WTC11 (cell line): ENCODE measurements at regions not wholly inside any gene's neighbourhood (a gene's known extent, or its start where the extent isn't known, plus 50 kb on each side); places are given as distances from the start of the nearest gene placed in this dataset.
"Not testable (repeated sequence)": the region's sequence is repeated elsewhere in the genome, so short reads cannot be mapped to it uniquely, and the experiment has no call there.

ENCODE experiments used
- ATAC-seq: fragments of 200-7000 bp; cut with Tn5 transposase; 2 replicates; pipeline ENCODE4 v1.10.0; 2021; ENCODE audit warnings: mild to moderate bottlenecking, moderate library complexity
- CTCF ChIA-PET: fragments of 300-600 bp; sonication (Branson Sonifier 250); formaldehyde crosslinking; loops from one replicate; lab custom pipeline; 2021; ENCODE audit warnings: antibody characterized with exemption; lab: Charles Lee
- POLR2A ChIA-PET: fragments of 350-600 bp; sonication (Branson Sonifier 250); formaldehyde crosslinking; loops from one replicate; lab custom pipeline; 2021; ENCODE audit warnings: antibody characterized with exemption; lab: Charles Lee
- DNase-seq: peaks from one replicate; pipeline ENCODE4 v3.0.0; 2021; ENCODE audit warnings: low spot score
- H3K27ac Mint-ChIP-seq: 2 replicates; pipeline ENCODE4 v1.8.0; 2021; ENCODE audit warnings: mixed read lengths
- H3K27me3 Mint-ChIP-seq: 2 replicates; pipeline ENCODE4 v1.8.0; 2021; ENCODE audit warnings: low read depth, mild to moderate bottlenecking, moderate library complexity, mixed read lengths
- H3K36me3 Mint-ChIP-seq: 2 replicates; pipeline ENCODE4 v1.8.0; 2021; ENCODE audit warnings: mixed read lengths
- H3K4me1 Mint-ChIP-seq: 2 replicates; pipeline ENCODE4 v1.8.0; 2022; ENCODE audit warnings: mixed read lengths
- H3K4me3 Mint-ChIP-seq: 2 replicates; pipeline ENCODE4 v1.8.0; 2021; ENCODE audit warnings: mild to moderate bottlenecking, moderate library complexity, mixed read lengths
- H3K9me3 Mint-ChIP-seq: 2 replicates; pipeline ENCODE4 v1.8.0; 2021; ENCODE audit warnings: mixed read lengths
- CREB1 ChIP-seq: sonication (generic); formaldehyde crosslinking; IDR thresholded peaks from 2 replicates; pipeline ENCODE4 v1.8.0; 2023; ENCODE audit warnings: mild to moderate bottlenecking, missing genetic modification reagents
- EMX1 ChIP-seq: fragments of 250-450 bp; sonication (Bioruptor Pico); IDR thresholded peaks from 2 replicates; pipeline ENCODE4 v1.8.0; 2021; ENCODE audit warnings: mild to moderate bottlenecking
- ETV6 ChIP-seq: sonication (generic); formaldehyde crosslinking; IDR thresholded peaks from 2 replicates; pipeline ENCODE4 v1.8.1; 2022; ENCODE audit warnings: mild to moderate bottlenecking, missing genetic modification reagents
- MXD4 ChIP-seq: fragments of 250-450 bp; sonication (Bioruptor Pico); IDR thresholded peaks from 2 replicates; pipeline ENCODE4 v1.8.0; 2021; ENCODE audit warnings: mild to moderate bottlenecking, moderate library complexity, borderline replicate concordance
- NFATC4 ChIP-seq: fragments of 250-450 bp; sonication (Bioruptor Pico); IDR thresholded peaks from 2 replicates; pipeline ENCODE4 v1.9.0; 2021; ENCODE audit warnings: mild to moderate bottlenecking
- PRRX2 ChIP-seq: fragments of 250-450 bp; sonication (Bioruptor Pico); IDR thresholded peaks from 2 replicates; pipeline ENCODE4 v1.8.0; 2021; ENCODE audit warnings: mild to moderate bottlenecking
- ZNF263 ChIP-seq: sonication (generic); formaldehyde crosslinking; IDR thresholded peaks from 2 replicates; pipeline ENCODE4 v1.8.1; 2022; ENCODE audit warnings: low read depth, mild to moderate bottlenecking, moderate library complexity, missing genetic modification reagents
- ZNF416 ChIP-seq: fragments of 250-450 bp; sonication (Bioruptor Pico); IDR thresholded peaks from 2 replicates; pipeline ENCODE4 v1.9.0; 2021; ENCODE audit warnings: mild to moderate bottlenecking, inconsistent platforms
- ZNF671 ChIP-seq: fragments of 250-450 bp; sonication (Bioruptor Pico); IDR thresholded peaks from 2 replicates; pipeline ENCODE4 v1.8.0; 2021; ENCODE audit warnings: mild to moderate bottlenecking
- TF ChIP-seq, protein P1 (sequence below): fragments of 250-450 bp; sonication (Bioruptor Pico); IDR thresholded peaks from 2 replicates; pipeline ENCODE4 v1.9.0; 2021; ENCODE audit warnings: mild to moderate bottlenecking
- TF ChIP-seq, protein P2 (sequence below): fragments of 250-450 bp; sonication (Bioruptor Pico); IDR thresholded peaks from 2 replicates; pipeline ENCODE4 v1.9.0; 2021; ENCODE audit warnings: mild to moderate bottlenecking
- TF ChIP-seq, protein P3 (sequence below): fragments of 250-450 bp; sonication (Bioruptor Pico); IDR thresholded peaks from 2 replicates; pipeline ENCODE4 v1.9.0; 2021; ENCODE audit warnings: moderate library complexity, mild to moderate bottlenecking, inconsistent platforms, borderline replicate concordance
- TF ChIP-seq, protein P4 (sequence below): fragments of 250-450 bp; sonication (Bioruptor Pico); IDR thresholded peaks from 2 replicates; pipeline ENCODE4 v1.8.0; 2021; ENCODE audit warnings: mild to moderate bottlenecking
- TF ChIP-seq, protein P5 (sequence below): sonication (generic); formaldehyde crosslinking; IDR thresholded peaks from 2 replicates; pipeline ENCODE4 v1.8.0; 2023; ENCODE audit warnings: mild to moderate bottlenecking, missing genetic modification reagents
- TF ChIP-seq, protein P6 (sequence below): fragments of 250-450 bp; sonication (Bioruptor Pico); conservative IDR thresholded peaks from 2 replicates; pipeline ENCODE4 v1.9.0; 2021; ENCODE audit warnings: mild to moderate bottlenecking
- TF ChIP-seq, protein P7 (sequence below): fragments of 250-450 bp; sonication (Bioruptor Pico); IDR thresholded peaks from 2 replicates; pipeline ENCODE4 v1.9.0; 2021; ENCODE audit warnings: mild to moderate bottlenecking, borderline replicate concordance

DNA sequence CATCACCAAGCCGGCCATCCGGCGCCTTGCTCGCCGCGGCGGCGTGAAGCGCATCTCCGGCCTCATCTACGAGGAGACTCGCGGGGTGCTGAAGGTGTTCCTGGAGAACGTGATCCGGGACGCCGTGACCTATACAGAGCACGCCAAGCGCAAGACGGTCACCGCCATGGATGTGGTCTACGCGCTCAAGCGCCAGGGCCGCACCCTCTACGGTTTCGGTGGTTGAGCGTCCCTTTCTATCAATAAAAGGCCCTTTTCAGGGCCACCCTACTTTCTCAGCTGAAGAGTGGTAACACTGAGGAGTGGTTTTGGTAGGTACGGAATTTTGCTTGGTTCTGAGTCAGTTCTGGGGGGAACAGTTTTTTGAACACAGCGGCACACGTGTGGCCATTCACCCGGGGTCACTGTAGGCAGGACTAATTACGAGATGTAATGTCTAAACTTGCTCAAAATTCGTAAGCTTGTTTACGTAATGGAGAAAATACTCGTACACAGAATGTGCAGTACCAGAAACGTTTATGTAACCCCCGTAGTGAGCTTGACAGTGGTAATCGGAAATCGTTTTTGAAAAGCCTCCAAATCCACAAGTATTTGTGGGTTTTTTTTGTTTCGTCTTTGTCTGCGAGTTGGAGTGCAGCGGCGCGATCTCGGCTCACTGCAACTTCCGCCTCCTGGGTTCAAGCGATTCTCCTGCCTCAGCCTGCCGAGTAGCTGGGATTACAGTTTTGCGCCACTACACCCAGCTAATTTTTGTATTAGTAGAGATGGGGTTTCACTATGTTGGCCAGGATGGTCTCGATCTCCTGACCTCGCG, 87.8 kb downstream of the OR2B2 start:
- CTCF ChIA-PET: interaction anchor here (1.0 kb wide), 2 partner anchors 48 to 72 kb away, joined by 4 to 5 read pairs; a partner anchor contains a TSS
- peak; percentile 57 for ATAC-seq
- not testable (repeated sequence) for DNase-seq, H3K9me3 Mint-ChIP-seq, H3K27me3 Mint-ChIP-seq
- H3K27ac Mint-ChIP-seq: peak overlapping the region; percentile 99
- H3K36me3 Mint-ChIP-seq: peaks cover 20% of the 10 kb centered on the region
- POLR2A ChIA-PET: interaction anchor here (0.7 to 5.9 kb wide), 15 partner anchors 10 to 1793 kb away, joined by 3 to 88 read pairs (median 13); a partner anchor contains a TSS
- peak; percentile 99 for TF ChIP-seq NFATC4 (CRISPR knock-in tag)
- TF ChIP-seq, protein P1, sequence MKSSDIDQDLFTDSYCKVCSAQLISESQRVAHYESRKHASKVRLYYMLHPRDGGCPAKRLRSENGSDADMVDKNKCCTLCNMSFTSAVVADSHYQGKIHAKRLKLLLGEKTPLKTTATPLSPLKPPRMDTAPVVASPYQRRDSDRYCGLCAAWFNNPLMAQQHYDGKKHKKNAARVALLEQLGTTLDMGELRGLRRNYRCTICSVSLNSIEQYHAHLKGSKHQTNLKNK (CRISPR knock-in tag): 0 out of 2 replicates have a peak, but pooled peaks have one; percentile 22
- TF ChIP-seq, protein P2, sequence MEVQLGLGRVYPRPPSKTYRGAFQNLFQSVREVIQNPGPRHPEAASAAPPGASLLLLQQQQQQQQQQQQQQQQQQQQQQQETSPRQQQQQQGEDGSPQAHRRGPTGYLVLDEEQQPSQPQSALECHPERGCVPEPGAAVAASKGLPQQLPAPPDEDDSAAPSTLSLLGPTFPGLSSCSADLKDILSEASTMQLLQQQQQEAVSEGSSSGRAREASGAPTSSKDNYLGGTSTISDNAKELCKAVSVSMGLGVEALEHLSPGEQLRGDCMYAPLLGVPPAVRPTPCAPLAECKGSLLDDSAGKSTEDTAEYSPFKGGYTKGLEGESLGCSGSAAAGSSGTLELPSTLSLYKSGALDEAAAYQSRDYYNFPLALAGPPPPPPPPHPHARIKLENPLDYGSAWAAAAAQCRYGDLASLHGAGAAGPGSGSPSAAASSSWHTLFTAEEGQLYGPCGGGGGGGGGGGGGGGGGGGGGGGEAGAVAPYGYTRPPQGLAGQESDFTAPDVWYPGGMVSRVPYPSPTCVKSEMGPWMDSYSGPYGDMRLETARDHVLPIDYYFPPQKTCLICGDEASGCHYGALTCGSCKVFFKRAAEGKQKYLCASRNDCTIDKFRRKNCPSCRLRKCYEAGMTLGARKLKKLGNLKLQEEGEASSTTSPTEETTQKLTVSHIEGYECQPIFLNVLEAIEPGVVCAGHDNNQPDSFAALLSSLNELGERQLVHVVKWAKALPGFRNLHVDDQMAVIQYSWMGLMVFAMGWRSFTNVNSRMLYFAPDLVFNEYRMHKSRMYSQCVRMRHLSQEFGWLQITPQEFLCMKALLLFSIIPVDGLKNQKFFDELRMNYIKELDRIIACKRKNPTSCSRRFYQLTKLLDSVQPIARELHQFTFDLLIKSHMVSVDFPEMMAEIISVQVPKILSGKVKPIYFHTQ (CRISPR knock-in tag): peak; percentile 100
- TF ChIP-seq ZNF671: peak; percentile 99
- TF ChIP-seq, protein P3, sequence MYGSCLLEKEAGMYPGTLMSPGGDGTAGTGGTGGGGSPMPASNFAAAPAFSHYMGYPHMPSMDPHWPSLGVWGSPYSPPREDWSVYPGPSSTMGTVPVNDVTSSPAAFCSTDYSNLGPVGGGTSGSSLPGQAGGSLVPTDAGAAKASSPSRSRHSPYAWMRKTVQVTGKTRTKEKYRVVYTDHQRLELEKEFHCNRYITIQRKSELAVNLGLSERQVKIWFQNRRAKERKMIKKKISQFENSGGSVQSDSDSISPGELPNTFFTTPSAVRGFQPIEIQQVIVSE (CRISPR knock-in tag): peak; percentile 92
- TF ChIP-seq, protein P4, sequence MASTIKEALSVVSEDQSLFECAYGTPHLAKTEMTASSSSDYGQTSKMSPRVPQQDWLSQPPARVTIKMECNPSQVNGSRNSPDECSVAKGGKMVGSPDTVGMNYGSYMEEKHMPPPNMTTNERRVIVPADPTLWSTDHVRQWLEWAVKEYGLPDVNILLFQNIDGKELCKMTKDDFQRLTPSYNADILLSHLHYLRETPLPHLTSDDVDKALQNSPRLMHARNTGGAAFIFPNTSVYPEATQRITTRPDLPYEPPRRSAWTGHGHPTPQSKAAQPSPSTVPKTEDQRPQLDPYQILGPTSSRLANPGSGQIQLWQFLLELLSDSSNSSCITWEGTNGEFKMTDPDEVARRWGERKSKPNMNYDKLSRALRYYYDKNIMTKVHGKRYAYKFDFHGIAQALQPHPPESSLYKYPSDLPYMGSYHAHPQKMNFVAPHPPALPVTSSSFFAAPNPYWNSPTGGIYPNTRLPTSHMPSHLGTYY (CRISPR knock-in tag): peak; percentile 99
- TF ChIP-seq ETV6 (CRISPR knock-in tag): 0 out of 2 replicates have a peak, but pooled peaks have one; percentile 28
- TF ChIP-seq, protein P5, sequence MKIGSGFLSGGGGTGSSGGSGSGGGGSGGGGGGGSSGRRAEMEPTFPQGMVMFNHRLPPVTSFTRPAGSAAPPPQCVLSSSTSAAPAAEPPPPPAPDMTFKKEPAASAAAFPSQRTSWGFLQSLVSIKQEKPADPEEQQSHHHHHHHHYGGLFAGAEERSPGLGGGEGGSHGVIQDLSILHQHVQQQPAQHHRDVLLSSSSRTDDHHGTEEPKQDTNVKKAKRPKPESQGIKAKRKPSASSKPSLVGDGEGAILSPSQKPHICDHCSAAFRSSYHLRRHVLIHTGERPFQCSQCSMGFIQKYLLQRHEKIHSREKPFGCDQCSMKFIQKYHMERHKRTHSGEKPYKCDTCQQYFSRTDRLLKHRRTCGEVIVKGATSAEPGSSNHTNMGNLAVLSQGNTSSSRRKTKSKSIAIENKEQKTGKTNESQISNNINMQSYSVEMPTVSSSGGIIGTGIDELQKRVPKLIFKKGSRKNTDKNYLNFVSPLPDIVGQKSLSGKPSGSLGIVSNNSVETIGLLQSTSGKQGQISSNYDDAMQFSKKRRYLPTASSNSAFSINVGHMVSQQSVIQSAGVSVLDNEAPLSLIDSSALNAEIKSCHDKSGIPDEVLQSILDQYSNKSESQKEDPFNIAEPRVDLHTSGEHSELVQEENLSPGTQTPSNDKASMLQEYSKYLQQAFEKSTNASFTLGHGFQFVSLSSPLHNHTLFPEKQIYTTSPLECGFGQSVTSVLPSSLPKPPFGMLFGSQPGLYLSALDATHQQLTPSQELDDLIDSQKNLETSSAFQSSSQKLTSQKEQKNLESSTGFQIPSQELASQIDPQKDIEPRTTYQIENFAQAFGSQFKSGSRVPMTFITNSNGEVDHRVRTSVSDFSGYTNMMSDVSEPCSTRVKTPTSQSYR (CRISPR knock-in tag): 0 out of 2 replicates have a peak, but pooled peaks have one; percentile 20
- TF ChIP-seq ZNF416: peak; percentile 99
- peak; percentile 74; the same call in 1 of the 2 replicates for TF ChIP-seq MXD4 (CRISPR knock-in tag)
- TF ChIP-seq PRRX2: peak; percentile 99
- TF ChIP-seq EMX1: peak; percentile 100
- TF ChIP-seq, protein P6, sequence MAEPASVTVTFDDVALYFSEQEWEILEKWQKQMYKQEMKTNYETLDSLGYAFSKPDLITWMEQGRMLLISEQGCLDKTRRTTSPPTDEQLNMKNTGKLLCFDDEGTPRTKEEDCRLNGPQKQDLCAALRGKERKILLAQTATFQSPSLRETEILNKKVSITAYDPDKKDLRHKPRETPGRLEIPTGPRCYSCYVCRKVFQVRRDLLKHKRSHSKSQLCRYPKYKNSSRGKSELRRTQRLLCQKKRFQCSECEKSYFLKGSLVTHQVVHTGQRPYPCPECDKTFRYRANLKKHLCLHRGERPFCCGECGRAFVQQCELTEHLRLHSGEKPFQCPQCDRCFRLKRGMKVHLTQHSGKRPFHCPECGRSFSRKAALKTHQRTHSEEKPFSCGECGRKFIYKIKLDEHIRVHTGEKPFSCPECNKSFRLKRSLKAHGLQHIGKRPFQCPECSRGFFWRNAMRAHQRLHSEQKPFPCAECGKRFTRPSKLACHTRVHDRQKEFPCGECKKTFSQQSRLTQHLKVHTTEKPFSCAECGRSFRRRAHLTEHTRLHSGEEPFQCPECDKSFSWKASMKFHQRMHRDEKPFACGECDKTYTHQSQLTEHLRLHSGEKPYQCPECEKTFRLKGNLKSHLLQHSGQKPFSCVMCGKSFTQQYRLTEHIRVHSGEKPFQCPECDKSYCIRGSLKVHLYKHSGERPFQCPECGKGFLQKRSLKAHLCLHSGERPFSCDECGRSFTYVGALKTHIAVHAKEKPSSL: peak; percentile 100
- TF ChIP-seq, protein P7, sequence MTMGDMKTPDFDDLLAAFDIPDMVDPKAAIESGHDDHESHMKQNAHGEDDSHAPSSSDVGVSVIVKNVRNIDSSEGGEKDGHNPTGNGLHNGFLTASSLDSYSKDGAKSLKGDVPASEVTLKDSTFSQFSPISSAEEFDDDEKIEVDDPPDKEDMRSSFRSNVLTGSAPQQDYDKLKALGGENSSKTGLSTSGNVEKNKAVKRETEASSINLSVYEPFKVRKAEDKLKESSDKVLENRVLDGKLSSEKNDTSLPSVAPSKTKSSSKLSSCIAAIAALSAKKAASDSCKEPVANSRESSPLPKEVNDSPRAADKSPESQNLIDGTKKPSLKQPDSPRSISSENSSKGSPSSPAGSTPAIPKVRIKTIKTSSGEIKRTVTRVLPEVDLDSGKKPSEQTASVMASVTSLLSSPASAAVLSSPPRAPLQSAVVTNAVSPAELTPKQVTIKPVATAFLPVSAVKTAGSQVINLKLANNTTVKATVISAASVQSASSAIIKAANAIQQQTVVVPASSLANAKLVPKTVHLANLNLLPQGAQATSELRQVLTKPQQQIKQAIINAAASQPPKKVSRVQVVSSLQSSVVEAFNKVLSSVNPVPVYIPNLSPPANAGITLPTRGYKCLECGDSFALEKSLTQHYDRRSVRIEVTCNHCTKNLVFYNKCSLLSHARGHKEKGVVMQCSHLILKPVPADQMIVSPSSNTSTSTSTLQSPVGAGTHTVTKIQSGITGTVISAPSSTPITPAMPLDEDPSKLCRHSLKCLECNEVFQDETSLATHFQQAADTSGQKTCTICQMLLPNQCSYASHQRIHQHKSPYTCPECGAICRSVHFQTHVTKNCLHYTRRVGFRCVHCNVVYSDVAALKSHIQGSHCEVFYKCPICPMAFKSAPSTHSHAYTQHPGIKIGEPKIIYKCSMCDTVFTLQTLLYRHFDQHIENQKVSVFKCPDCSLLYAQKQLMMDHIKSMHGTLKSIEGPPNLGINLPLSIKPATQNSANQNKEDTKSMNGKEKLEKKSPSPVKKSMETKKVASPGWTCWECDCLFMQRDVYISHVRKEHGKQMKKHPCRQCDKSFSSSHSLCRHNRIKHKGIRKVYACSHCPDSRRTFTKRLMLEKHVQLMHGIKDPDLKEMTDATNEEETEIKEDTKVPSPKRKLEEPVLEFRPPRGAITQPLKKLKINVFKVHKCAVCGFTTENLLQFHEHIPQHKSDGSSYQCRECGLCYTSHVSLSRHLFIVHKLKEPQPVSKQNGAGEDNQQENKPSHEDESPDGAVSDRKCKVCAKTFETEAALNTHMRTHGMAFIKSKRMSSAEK (CRISPR knock-in tag): peak; percentile 99
- 0 out of 2 replicates have a peak, but pooled peaks have one; percentile 18 for TF ChIP-seq ZNF263 (CRISPR knock-in tag)
- TF ChIP-seq CREB1 (CRISPR knock-in tag): 0 out of 2 replicates have a peak, but pooled peaks have one; percentile 27
- peaks cover 25% of the 10 kb centered on the region for H3K4me1 Mint-ChIP-seq
- peak overlapping the region; percentile 86 for H3K4me3 Mint-ChIP-seq

DNA sequence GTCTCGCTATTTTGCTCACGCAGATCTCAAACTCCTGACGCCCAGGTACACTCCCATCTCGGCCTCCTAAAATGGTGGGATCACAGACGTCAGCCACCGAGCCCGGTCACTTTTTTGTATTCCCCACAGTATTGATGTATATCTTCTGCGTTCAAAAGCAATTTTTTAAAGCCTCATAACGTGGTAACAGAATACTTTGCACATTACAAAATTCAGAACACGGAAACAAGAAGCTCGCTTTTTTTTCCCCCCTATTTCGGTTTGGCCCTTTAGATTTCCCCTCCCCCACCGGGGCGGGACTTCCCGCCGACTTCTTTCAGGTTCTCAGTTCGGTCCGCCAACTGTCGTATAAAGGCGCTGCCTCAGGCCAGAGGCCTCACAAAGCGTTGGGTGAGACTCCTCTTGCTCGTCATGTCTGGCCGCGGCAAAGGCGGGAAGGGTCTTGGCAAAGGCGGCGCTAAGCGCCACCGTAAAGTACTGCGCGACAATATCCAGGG, 88.4 kb downstream of the OR2B2 start:
- POLR2A ChIA-PET: interaction anchor here (0.7 to 5.9 kb wide), 14 partner anchors 9 to 1792 kb away, joined by 3 to 88 read pairs (median 20); a partner anchor contains a TSS
- peak; percentile 76 for DNase-seq
- H3K9me3 Mint-ChIP-seq, CTCF ChIA-PET, H3K27me3 Mint-ChIP-seq: not testable (repeated sequence)
- H3K4me3 Mint-ChIP-seq: peak overlapping the region; percentile 86
- H3K27ac Mint-ChIP-seq: peak overlapping the region; percentile 99
- peaks cover 25% of the 10 kb centered on the region for H3K4me1 Mint-ChIP-seq
- peaks cover 13% of the 10 kb centered on the region for H3K36me3 Mint-ChIP-seq
- peak; percentile 80 for ATAC-seq
